Natural killer cell (primary cell): ENCODE measurements at regions not wholly inside any gene's neighbourhood (a gene's known extent, or its start where the extent isn't known, plus 50 kb on each side); places are given as distances from the start of the nearest gene placed in this dataset.

Experiments
- ATAC-seq, 3 donors: fragments of 150-1000 bp in 2 of 3; fragments of 200-7000 bp in 1 of 3; cut with Tn5 transposase; 1 replicate in 1 of 3; 2 replicates in 2 of 3; pipeline ENCODE4 v1.10.0; 2021; ENCODE audit warnings: mild to moderate bottlenecking in 2 of 3, moderate library complexity in 2 of 3
- DNase-seq, 2 donors: peaks; one replicate each; pipeline versions ENCODE4 v3.0.0 to v3.0.0-alpha.2; 2013 to 2021; ENCODE audit warnings: mixed read lengths in 1 of 2
- H3K27ac ChIP-seq: one replicate; pipeline ENCODE4 v1.5.1; 2013; ENCODE audit warnings: mild to moderate bottlenecking, low read length
- H3K27me3 ChIP-seq: one replicate; pipeline ENCODE4 v1.6.1; 2013; ENCODE audit warnings: low read length; ENCODE audit not compliant: control insufficient read depth, insufficient read depth
- H3K36me3 ChIP-seq: one replicate; pipeline ENCODE4 v1.6.1; 2013; ENCODE audit warnings: low read length; ENCODE audit not compliant: control insufficient read depth, insufficient read depth
- H3K4me1 ChIP-seq: one replicate; pipeline ENCODE4 v1.6.1; 2013; ENCODE audit warnings: low read length; ENCODE audit not compliant: control insufficient read depth, insufficient read depth
- H3K4me3 ChIP-seq: one replicate; pipeline ENCODE4 v1.5.1; 2013; ENCODE audit warnings: low read length
- H3K9me3 ChIP-seq: one replicate; pipeline ENCODE4 v1.6.1; 2013; ENCODE audit warnings: low read length; ENCODE audit not compliant: control insufficient read depth, insufficient read depth
- H3K27ac Mint-ChIP-seq, 2 donors: one replicate each; pipeline ENCODE4 v1.8.0; 2022; ENCODE audit warnings: mild to moderate bottlenecking in 2 of 2, mixed read lengths in 2 of 2, moderate library complexity in 1 of 2
- H3K27me3 Mint-ChIP-seq, 2 donors: one replicate each; pipeline ENCODE4 v1.8.0; 2022; ENCODE audit warnings: low read depth in 2 of 2, mixed read lengths in 2 of 2
- H3K36me3 Mint-ChIP-seq: one replicate; pipeline ENCODE4 v1.8.0; 2022; ENCODE audit warnings: mixed read lengths
- H3K4me1 Mint-ChIP-seq, 2 donors: one replicate each; pipeline ENCODE4 v1.8.0; 2022; ENCODE audit warnings: mixed read lengths in 2 of 2
- H3K4me3 Mint-ChIP-seq: one replicate; pipeline ENCODE4 v1.8.0; 2022; ENCODE audit warnings: mild to moderate bottlenecking, moderate library complexity, mixed read lengths
- H3K9me3 Mint-ChIP-seq, 2 donors: one replicate each; pipeline ENCODE4 v1.8.0; 2022; ENCODE audit warnings: mixed read lengths in 2 of 2
- CTCF ChIP-seq: fragments of 200-600 bp; IDR thresholded peaks from one replicate; pipeline ENCODE4 v1.8.0; 2022; ENCODE audit warnings: antibody characterized with exemption
- WGBS: methylation state at CpG from one replicate; pipeline ENCODE4 v1.1.7; 2013; ENCODE audit warnings: missing lambda C conversion rate; ENCODE audit not compliant: insufficient coverage; 5-methylcytosine and 5-hydroxymethylcytosine counted together
- intact Hi-C: fragments of 100-400 bp; cut with micrococcal nuclease; formaldehyde crosslinking; loops from one replicate; pipeline ENCODE4 v1.14.2; 2022

DNA sequence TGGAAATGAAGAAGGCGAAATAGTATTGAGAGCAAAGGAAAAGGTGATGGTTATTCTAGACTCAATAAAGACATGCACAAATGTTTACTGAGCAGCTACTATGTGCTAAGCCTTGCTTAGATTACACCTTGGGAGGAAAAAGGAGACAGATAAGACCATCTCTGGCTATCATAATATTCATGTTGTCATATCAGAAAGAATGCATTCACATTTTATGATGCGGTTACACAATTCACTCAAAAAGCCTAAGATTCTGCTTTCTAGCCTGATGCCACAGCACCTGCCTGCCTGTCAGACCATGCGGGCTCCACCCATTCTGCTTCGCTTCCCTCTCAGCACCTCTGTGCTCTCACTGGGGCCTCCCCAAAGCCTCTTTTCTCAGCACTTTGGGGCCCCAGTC is 100.9 kb downstream of the JCAD start:
- no peaks in the 10 kb centered on the region for H3K27me3 Mint-ChIP-seq
- no peak for ATAC-seq
- no peak for DNase-seq
- H3K4me3 ChIP-seq = no peak overlapping the region
- TF ChIP-seq CTCF = no peak
- no peaks in the 10 kb centered on the region for H3K9me3 Mint-ChIP-seq
- intact Hi-C loops = no loop called here
- H3K9me3 ChIP-seq = no peaks in the 10 kb centered on the region
- no peaks in the 10 kb centered on the region for H3K27me3 ChIP-seq
- H3K4me1 Mint-ChIP-seq = no peaks in the 10 kb centered on the region
- H3K27ac ChIP-seq = no peak overlapping the region
- H3K36me3 ChIP-seq = no peaks in the 10 kb centered on the region
- H3K36me3 Mint-ChIP-seq = no peaks in the 10 kb centered on the region
- no peak overlapping the region for H3K27ac Mint-ChIP-seq
- H3K4me1 ChIP-seq = no peaks in the 10 kb centered on the region
- H3K4me3 Mint-ChIP-seq = no peak overlapping the region
- 90% methylated on average over 4 of the region's 4 CpGs for WGBS

DNA sequence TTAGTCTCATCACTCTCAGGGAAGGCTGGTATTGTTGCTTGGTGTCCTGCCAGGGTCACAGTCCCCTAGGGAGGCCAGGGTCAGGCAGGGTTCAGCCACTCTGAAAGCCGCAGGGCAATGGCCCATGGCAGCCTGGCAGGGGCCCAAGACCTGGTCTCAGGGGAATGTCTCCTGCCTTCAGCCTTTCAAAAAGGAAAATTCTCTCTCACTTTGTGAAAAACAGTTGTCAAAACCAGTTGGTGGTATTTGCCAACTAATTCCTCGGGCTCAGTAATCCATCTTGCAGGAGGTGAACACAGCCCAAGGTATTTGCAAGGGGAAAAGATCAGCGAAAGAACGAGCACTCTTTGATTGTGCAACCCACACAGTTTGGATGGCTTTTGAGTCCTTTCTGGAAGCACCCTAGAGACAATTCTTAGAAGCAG is 101.5 kb downstream of the JCAD start:
- 53% methylated on average over 4 of the region's 4 CpGs for WGBS
- Histone ChIP-seq H3K4me3 (no peak overlapping the region), H3K27me3 (no peaks in the 10 kb centered on the region), H3K27ac (no peak overlapping the region), H3K36me3 (no peaks in the 10 kb centered on the region), H3K4me1 (no peaks in the 10 kb centered on the region), H3K9me3 (no peaks in the 10 kb centered on the region)
- no peaks in the 10 kb centered on the region for H3K36me3 Mint-ChIP-seq
- no peaks in the 10 kb centered on the region for H3K9me3 Mint-ChIP-seq
- H3K27ac Mint-ChIP-seq = no peak overlapping the region
- no peaks in the 10 kb centered on the region for H3K4me1 Mint-ChIP-seq
- H3K27me3 Mint-ChIP-seq = no peaks in the 10 kb centered on the region
- DNase-seq (no peak), ATAC-seq (no peak)
- intact Hi-C loops = no loop called here
- H3K4me3 Mint-ChIP-seq = no peak overlapping the region
- TF ChIP-seq CTCF = no peak

- intact Hi-C loops = no loop called here
- H3K9me3 ChIP-seq = no peaks in the 10 kb centered on the region
- no peak for TF ChIP-seq CTCF
- no peak overlapping the region for H3K4me3 Mint-ChIP-seq
- DNase-seq (no peak), ATAC-seq (no peak)
- no peaks in the 10 kb centered on the region for H3K36me3 ChIP-seq
- H3K4me1 ChIP-seq = no peaks in the 10 kb centered on the region
- H3K27me3 ChIP-seq = no peaks in the 10 kb centered on the region
- no peak overlapping the region for H3K27ac Mint-ChIP-seq
- no peak overlapping the region for H3K4me3 ChIP-seq
- no peaks in the 10 kb centered on the region for H3K9me3 Mint-ChIP-seq
- H3K27me3 Mint-ChIP-seq = peaks cover 0 to 3% of the 10 kb centered on the region in 2 donors
- H3K4me1 Mint-ChIP-seq = no peaks in the 10 kb centered on the region
- H3K27ac ChIP-seq = no peak overlapping the region
- WGBS = 54% methylated on average over 4 of the region's 4 CpGs
- H3K36me3 Mint-ChIP-seq = no peaks in the 10 kb centered on the region
Measured at GRCh38 chr10:29957236-29957635, 102.2 kb downstream of the JCAD start.

DNA sequence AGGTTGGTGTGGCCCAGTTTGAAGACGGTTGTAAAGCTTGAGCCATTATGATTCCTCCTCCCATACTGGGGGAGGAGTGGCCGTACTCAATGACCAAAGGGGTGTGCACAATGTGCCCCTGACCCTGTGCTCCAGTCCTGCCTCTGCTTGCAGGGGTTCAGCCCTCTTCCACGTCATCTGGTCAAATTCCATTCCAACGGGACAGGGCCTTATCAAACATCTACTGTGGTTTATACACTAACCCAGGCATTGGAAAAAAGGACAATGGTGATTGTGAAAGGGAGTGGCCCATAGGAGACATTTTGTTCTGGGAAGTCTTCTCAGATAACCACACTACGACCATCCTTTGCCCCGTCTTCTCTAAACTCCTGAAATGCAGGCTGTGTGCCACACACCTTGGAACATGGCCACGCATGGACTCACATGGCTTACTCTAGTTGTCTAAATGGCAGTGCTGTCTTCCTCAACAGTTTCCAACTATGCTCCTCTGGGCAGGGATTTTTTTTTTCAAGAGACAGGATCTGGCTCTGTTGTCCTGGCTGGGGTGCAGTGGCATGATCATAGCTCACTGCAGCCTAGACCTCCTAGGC is 103.0 kb downstream of the JCAD start:
- WGBS = 93% methylated on average over 7 of the region's 7 CpGs
- no peak for ATAC-seq
- no peaks in the 10 kb centered on the region for H3K36me3 Mint-ChIP-seq
- Histone ChIP-seq H3K9me3 (no peaks in the 10 kb centered on the region), H3K27me3 (no peaks in the 10 kb centered on the region), H3K4me3 (no peak overlapping the region), H3K4me1 (no peaks in the 10 kb centered on the region), H3K36me3 (no peaks in the 10 kb centered on the region), H3K27ac (no peak overlapping the region)
- intact Hi-C loops = no loop called here
- no peak overlapping the region for H3K4me3 Mint-ChIP-seq
- no peak for TF ChIP-seq CTCF
- H3K27ac Mint-ChIP-seq = no peak overlapping the region
- DNase-seq = no peak
- peaks cover 0 to 3% of the 10 kb centered on the region in 2 donors for H3K27me3 Mint-ChIP-seq
- H3K4me1 Mint-ChIP-seq = no peaks in the 10 kb centered on the region
- no peaks in the 10 kb centered on the region for H3K9me3 Mint-ChIP-seq
